Lower leg skin (tissue), 3 donors: ENCODE measurements at regions not wholly inside any gene's neighbourhood (a gene's known extent, or its start where the extent isn't known, plus 50 kb on each side); places are given as distances from the start of the nearest gene placed in this dataset.

Experiments used
- POLR2A ChIP-seq, 2 donors: fragments of 450-650 bp; IDR thresholded peaks; one replicate each; pipeline ENCODE4 v1.6.1; 2016 to 2017; ENCODE audit warnings: antibody characterized with exemption in 2 of 2, mild to moderate bottlenecking in 1 of 2, moderate library complexity in 1 of 2
- TF ChIP-seq, protein P1 (sequence below), 3 donors: fragments of 450-650 bp; IDR thresholded peaks; one replicate each; pipeline ENCODE4 v1.5.1; 2016; ENCODE audit warnings: antibody characterized with exemption in 3 of 3, mild to moderate bottlenecking in 3 of 3, moderate library complexity in 2 of 3

DNA sequence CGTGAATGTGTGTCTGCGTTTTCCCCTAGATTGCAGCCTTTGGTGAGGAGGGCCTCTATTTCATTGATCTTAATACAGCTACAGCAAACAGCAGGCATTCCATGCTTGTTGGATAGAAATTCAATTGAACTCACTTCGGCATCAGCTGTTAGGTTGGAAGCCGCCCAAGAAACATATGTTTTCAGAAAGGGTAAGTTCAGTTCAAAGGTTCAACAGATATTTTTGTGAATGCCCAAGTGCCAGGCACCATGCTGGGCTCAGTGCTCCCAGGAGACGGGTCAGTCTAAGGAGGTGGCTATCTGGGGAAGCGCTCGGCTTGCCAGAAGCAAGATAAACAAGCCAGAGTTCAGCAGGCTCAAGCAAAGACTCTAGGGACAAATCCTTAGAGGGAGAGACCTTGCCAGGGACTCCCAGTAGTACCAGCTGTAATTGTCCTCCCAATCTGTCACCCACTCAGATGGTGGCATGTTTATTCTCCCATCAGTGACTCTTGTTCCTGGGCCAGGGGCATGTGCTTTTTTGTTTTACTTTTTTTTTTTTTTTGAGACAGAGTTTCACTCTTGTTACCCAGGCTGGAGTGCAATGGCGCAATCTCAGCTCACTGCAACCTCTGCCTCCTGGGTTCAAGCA, 64.5 kb upstream of the LARGE1 start:
- TF ChIP-seq POLR2A (IDR thresholded peaks at IDR 0.05) = no peak
- TF ChIP-seq, protein P1, sequence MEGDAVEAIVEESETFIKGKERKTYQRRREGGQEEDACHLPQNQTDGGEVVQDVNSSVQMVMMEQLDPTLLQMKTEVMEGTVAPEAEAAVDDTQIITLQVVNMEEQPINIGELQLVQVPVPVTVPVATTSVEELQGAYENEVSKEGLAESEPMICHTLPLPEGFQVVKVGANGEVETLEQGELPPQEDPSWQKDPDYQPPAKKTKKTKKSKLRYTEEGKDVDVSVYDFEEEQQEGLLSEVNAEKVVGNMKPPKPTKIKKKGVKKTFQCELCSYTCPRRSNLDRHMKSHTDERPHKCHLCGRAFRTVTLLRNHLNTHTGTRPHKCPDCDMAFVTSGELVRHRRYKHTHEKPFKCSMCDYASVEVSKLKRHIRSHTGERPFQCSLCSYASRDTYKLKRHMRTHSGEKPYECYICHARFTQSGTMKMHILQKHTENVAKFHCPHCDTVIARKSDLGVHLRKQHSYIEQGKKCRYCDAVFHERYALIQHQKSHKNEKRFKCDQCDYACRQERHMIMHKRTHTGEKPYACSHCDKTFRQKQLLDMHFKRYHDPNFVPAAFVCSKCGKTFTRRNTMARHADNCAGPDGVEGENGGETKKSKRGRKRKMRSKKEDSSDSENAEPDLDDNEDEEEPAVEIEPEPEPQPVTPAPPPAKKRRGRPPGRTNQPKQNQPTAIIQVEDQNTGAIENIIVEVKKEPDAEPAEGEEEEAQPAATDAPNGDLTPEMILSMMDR (IDR thresholded peaks at IDR 0.05) = no peak
